COLO668 (cell line): ENCODE measurements at regions not wholly inside any gene's neighbourhood (a gene's known extent, or its start where the extent isn't known, plus 50 kb on each side); places are given as distances from the start of the nearest gene placed in this dataset.

Source experiments
- DNase-seq: peaks from one replicate; lab custom pipeline; 2025; ENCODE audit not compliant: unreplicated experiment; lab: John Stamatoyannopoulos, UW

DNA sequence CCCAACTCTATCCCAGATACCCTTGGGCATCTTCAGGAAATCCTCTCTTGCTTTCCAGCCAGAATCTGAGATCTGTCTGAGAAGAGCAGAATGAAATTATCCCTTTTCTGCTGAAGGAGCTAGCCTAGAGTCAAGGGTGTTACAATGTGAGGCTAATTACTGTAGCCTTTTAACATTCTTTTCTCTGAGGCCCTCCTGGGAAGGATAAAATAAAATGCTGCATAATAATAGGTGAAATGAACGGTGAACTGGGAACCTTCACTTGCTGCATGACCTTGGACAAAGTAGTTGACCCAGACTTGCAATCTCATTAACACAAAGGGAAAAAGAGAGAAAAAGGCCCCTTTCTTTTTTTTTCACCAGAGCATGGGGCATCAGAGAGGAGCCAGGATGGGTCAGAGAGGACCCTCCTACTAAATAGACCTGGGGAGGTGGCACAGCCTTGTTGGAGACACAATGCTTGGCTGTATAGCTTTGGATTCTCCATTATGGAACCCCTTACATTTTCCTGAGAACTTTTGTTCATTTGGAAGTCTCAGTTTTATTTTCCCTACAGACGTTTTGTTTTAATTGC, 137.0 kb upstream of the LIPC start:
- DNase-seq = no peak

DNA sequence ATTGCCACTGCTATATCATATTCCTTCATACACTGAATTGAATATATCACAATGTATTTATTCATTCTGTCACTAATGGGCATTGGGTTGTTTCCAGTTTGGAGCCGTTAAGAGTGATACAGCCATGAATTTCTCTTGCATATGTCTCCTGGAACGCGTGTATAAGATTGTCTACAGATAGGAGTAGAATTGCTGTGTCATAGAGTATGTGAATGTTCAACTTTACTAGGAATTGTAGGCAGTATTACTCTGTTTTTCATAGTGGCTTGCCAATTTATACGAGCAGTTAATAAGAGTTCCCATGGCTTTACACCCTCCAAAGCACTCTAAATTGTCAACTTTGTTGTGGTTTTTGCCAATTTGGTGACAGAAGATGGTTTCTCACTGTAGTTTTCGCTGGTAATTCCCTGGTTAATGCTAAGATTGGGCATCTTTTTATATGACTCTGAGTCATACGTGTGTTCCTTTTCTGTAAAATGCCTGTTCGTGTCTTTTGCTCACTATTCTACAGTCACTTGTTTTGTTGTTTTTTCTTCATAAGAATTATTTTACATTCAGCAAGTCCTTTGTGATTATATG, 136.1 kb upstream of the LIPC start:
- DNase-seq = no peak

DNA sequence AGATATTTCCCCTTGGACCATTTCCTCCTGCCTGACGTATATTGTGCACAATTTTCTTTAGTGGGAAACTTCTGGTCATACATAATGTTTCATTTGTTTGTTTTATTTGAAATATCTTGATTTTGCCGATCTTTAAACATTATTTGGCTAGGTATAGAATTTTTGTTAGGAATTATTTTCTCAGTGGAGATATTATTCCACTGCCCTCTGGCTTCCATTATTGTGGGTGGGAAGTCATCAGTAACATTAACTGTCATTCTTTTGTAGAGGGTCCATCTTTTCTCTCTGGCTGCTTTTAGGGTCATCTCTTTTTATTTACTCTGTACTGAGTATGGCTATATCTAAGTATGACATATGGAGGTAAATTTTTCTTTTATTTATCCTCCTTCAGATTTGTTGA, 135.5 kb upstream of the LIPC start:
- DNase-seq = no peak

- no peak for DNase-seq
These were observed 134.2 kb upstream of the LIPC start for GRCh38 chr15:58297639-58298038.

GRCh38 chr15:58298879-58299850, 132.6 kb upstream of the LIPC start:
- no peak for DNase-seq

DNA sequence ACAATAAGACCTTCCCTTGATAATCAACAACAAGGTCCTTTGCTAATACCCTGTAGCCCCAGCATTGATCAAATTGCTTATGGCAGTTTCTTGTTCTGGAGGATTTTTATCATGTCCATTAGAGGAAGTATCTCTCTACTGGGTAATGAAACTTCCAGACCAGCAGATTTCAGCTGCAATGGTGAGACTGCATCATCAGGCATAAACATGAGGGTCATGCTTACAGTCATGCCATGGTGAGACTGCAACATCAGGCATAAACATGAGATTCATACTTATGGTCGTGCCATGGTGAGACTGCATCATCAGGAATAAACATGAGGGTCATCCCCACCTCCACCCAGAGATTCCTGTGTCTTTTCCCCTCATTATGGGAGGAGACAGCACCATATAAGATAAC, 129.0 kb upstream of the LIPC start:
- no peak for DNase-seq

- DNase-seq = no peak
These were observed 128.6 kb upstream of the LIPC start for GRCh38 chr15:58303236-58303635.

DNA sequence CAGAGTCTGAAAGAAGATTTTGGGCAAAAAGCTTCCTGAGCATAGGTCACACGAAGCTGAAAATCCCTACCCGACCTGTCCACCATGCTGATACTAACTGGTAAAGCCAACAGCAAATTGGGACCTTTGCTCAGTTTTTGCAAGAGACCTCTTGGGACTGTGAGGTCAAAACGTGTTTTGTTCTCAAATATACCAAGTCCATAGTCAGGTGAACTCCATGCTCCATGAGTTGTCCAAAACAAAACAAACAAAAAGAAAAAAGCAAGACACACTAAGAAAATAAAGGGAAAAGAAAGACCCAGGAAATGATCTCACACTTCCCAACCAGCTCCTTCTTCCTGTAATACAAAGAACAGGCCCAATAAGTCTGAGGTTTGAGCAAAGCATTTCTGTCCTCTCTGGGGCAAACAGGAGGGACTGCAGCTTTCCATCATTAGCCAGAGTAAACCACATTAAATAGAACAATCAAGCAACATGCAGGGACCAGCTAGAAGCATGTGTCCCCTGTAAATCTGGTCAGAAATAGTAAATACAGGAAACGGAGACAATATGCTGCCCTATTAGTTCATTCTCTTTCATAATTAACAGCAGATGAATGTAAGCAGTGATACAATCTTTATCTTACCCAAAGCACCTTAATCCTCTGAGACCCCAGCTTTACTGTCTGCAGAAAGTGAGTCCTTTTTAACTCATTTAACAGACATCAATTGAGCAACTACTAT, 125.0 kb upstream of the LIPC start:
- DNase-seq = no peak

GRCh38 chr15:58307313-58307961, 124.4 kb upstream of the LIPC start:
- no peak for DNase-seq

- DNase-seq = no peak
These were observed 122.9 kb upstream of the LIPC start for GRCh38 chr15:58308742-58309355.

DNA sequence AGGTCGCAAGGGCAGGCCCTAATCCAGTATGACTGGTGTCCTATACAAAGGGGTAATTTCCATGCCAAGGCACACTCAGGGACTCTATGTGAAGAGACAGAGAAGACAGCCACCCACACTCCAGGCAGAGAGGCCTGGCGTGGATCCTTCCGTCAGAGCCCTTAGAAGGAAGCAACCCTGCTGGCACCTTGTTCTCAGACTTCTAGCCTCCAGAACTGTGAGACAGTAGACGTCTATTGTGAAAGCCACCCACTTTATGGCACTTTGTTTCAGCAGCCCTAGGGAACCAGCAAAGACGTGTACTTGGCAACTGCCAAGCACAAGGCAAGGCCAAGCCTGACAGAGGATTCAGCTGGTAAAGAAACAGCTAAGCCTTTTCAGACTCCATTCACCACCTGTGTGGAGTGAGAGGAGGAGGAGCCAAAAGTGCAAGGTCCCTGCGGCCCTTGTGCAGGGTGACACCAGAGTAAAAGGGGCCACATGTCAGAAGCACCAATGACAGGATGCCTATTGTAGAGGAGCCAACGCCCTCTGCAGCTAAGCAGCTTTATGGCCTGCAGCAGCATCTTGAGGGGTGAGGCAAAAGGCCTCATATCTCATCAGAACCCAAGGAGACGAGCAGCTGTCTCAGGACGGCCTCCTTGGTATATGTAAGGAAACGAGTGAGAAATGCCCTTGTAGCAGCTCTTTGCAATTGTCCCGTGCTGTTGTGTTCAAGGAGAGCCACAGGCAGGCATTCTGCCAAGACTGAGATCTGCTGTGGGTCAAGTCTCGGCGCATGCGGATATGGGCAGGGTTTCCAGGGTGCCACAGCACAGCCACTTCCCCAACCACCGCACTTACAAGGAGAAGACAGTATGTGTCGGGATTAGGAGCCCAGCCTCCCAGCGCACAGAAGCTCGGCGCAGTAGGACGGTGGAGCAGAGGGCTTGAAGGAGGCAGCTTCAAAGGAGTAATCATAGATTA, 121.5 kb upstream of the LIPC start:
- no peak for DNase-seq

DNA sequence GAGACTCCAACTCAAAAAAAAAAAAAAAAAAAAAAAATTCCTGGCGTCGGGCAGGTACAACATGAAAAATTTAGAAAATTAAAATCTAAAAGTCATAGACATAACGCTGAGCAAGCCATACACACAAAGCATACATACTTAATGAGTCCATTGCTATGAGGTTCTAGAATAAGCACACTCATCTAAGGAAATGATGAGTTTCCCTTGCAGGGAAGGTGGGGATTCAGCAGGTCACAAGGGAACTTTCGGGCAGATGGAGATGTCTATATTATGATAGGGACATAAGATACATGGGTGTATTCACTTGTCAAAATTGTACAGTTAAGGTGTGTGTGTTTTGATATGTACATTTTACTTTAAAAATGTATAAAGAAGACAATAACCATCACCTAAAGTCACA, 120.2 kb upstream of the LIPC start:
- DNase-seq = no peak

DNA sequence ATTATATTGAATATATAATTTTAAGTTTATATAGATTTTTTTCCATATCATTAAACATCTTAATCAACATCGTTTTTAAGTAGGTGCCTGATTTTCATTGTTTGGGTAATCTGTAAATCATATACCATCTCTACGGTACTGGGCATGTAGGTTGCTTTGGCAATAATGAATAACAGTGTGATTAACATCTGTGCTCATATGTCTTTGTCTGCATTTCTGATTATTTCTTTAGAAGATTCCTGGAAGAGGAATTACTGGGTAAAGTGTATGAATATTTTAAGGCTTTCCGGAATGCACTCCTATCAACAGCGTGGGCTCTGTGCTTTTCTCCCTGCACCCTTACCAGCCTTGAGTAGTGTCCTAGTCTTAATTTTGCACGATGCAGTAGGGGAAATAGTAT, 119.8 kb upstream of the LIPC start:
- DNase-seq = no peak

DNA sequence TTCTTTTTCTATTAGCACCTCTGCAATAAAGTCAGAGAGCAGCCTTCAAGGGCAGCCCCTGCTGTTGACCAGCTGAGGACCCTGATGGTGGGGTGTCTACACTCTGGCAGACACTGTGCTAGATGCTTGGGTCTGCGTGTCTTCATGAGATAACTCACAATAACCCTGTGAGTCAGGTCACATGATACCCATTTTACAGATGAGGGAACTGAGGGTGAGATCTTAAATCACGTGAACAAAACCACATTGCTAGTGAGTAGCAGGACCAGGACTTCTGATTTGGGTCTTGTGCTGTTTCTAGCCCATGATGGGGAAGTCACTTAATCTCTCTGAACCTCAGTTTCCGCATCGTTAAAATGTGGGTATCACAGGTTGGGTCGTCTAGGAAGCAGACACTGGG, 118.5 kb upstream of the LIPC start:
- DNase-seq = no peak

DNA sequence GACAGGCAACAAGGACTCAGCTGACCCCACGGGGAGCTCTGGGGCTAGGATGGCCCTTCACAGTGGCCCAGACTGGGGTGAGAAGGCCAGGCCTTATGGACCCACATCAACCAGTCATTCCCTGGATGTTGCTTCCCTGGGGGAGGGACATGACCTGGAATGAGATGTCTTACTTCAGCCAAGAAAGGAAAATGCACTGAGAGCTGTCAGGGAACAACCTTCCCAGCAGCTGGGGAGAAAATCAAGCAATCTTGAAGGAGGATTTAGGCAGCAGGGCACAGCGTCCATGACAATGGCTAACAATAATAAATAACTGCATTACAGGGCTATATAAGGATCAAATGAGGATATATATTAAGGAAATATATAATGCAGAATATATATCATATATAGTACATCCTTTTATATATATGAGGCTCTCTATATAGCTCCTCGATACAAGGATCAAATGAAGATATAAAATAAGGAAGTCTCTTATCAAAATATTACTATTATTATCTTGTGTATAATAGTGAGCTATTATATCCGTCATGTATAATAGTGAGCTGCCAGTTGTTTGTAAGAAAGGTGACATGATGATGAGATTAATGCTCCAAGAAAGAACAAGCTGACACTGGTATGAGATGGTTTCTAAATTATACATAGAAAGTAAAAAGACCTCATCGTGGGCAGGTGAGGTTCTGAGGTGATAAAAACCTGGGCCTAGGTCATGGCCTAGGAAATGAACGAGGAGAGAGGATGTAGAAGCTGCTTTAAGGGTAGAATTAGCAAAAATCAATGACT, 117.8 kb upstream of the LIPC start:
- DNase-seq = no peak

DNA sequence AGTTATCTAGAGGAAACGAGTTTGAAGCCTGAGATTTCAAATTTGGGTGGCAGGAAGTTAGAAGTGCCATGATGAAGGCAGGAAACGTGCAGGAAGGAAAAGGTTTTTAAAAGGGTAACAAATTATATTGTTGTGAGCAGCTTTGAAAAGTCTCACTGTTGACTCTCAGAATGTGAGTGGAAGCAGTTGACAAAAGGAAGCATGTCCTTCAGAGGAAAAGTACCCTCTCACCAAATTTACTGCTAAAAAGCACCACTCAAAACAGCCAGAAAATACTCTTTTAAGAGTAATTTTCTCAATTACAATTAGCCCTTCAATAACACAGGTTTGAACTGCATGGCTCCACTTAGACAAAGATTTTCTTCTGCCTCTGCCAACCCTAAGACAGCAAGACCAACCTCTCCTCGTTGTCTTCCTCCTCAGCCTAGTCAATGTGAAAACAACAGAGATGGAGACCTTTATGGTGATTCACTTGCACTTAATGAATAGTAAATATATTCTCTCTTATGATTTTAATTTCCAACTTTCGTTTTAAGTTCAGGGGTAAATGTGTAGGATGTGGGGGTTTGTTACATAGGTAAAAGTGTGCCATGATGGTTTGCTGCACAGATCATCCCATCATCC, 117.1 kb upstream of the LIPC start:
- DNase-seq = no peak

- DNase-seq = no peak
These were observed 113.3 kb upstream of the LIPC start for GRCh38 chr15:58318517-58318916.

- DNase-seq = no peak
These were observed 110.8 kb upstream of the LIPC start for GRCh38 chr15:58321034-58321433.
